ENCODE measurements at regions not wholly inside any gene's neighbourhood (a gene's known extent, or its start where the extent isn't known, plus 50 kb on each side); places are given as distances from the start of the nearest gene placed in this dataset.
"Not testable (repeated sequence)": the region's sequence is repeated elsewhere in the genome, so short reads cannot be mapped to it uniquely, and the experiment has no call there.

DNA sequence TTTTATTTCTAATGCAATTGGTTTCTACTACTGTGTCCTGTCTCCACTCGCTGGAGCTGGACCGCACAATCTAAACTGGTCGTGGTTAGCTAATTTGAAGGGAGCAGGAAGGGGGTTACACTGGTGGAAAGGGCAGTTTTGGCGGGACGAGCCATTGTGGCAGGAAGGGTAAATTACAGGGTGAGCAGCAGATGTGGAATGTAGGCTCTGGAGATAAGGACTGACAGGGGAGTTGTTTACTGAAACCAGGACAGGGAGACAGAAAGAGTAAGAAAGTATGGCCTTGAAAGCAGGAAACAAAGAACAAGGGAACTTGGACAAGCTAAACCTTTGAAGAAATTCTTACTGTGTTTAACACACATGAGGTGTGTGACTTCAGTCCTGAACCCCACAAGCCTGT is 147.8 kb downstream of the ATXN7L3B start:
- no peak for DNase-seq (ENCODE audit: low read depth, low spot score)

DNA sequence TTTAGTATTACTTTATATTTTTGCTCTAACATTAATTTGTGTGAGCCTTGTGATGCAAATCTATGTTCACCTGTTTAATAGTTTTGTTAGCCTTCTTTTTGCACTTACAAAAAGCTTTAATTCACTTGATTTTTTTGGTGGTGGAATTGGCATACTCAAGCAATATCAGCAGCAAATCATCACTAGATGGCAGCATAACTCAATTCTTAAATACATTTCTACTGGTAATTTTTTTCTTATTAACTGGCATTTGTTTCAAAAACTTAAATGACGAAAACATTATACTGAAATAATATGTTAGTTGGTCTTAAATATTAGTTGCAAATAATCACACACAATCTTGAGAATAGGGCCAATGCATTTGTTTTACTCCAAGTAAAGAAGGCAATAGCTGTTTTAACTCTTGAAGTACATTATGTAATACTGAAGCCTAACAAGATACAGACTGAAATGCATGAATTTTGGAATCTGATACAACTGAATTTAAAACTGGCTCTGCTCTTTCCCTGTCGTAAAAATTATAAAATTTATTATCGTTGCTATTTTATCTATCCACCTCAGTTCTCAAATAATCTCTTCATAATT is 151.5 kb downstream of the ATXN7L3B start:
- DNase-seq (ENCODE audit: low read depth, low spot score), result peak; percentile 40

DNA sequence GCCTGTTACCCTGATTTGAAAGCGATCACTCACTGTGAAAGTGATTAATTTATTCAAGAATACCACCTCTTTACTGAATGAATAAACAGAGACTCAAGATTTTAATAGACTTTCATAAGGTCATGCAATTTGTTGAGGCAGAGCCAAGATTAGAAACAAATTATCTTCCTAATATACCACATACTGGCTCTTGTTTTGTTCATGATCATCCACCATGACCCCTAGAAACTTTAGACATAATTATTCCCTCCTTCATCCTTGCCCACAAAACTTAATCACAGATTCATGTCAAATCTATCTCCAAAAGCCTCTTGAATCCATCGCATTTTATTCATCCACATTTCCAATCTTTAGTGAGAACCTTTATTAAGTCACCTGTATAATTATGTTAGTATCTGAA is 152.3 kb downstream of the ATXN7L3B start:
- no peak for DNase-seq (ENCODE audit: low read depth, low spot score)

DNA sequence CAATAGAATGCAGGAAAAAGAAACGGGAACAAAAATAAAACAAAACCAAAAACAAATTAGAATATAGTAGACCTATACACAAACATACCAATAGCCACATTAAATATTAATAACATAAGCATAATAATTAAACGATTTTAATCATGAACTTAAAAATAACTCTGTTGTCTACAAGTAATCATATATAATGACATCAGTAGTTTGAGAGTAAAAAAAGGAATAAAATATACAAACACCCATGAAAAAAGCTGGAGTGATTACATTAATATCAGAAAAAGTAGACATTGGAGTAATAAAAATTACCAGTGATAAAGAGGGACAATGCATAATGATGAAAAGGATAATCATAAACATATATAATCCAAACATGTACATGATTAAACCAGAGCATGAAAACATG is 181.8 kb downstream of the ATXN7L3B start:
- no peak for DNase-seq (ENCODE audit: low read depth, low spot score)

DNA sequence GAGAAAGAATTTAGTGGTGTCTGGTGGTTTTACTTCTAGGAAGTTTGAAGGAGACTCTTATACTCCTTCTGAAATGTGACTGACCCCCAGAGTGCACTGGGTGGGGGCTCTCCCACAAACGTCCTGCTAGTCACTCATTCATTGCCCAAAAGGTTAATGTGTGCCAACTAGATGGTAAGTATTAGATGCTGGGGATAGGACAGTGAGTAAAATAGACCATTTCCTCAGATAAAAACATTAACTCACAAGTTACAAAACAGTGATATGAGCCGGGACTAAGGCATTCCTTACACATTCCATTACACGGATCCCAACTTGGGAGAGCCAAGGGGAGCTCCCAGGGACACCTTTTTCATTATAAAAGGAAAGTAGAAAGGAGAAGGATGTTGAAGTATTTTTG is 185.1 kb downstream of the ATXN7L3B start:
- DNase-seq (ENCODE audit: low read depth, low spot score), result no peak

DNA sequence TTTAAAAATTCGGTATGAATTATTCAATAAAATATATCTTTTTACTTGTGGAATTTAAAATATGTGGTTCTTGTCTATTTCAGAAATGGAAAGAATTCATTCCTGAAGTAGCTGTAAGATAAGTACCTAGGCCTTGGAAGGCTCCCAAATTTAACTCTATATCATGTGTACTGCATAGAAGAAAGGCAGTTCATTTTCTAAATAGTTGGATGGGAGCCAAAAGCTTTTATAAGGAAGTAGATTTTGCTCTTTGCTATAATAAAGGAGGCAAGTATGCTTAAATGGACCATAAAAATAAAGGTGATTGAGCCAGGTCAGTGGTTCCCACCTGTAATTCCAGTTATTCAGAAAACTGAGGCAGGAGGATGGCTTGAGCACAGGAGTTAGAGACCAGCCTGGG is 187.5 kb downstream of the ATXN7L3B start:
- DNase-seq (ENCODE audit: low read depth, low spot score), result no peak

DNA sequence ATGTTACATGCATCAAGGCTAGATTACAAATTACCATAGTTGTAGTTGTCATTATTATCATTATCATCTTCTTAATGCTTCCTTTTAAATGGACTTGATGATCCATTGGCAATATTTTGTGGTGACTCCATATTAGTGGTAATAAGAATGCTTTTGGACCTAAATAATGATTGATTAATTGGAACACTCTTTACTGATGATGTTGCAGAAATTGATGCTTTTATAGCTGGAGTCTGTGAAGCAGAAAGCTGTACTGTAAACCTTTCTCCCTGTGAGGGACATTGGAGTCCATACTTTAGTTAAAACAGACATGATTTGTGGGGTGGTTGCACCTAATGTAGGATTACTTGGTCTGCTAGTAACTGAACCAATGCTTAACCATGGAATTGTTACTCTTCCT is 190.4 kb downstream of the ATXN7L3B start:
- no peak for DNase-seq (ENCODE audit: low read depth, low spot score)

DNA sequence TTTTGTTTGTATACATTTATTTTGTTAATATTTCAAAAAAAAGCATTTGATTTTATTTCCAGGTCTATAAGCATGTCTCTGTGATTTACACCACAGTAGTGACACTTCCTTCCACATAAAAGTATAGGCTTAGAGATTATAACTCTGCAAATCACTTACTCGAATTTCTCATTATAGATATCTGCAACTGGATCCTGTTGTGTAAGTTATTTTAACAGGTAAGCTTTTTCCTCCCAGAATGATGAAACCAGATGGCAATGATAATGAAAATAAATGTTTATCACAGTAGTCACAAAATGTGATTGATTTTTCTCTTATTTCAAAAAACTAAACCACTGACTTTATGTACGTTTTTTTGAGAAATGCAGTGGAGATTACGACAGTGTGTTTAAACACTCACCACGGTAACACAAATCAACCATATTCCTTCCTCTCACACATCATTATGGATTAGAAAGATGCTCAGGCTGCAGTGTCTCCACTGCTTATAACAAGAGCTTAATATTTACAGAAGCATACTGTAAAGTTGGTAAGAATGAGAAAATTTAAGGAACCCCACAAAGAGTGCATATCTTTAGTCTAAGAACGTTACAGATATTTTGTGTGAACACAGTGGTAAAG is 194.6 kb downstream of the ATXN7L3B start:
- no peak for DNase-seq (ENCODE audit: low read depth, low spot score)

DNA sequence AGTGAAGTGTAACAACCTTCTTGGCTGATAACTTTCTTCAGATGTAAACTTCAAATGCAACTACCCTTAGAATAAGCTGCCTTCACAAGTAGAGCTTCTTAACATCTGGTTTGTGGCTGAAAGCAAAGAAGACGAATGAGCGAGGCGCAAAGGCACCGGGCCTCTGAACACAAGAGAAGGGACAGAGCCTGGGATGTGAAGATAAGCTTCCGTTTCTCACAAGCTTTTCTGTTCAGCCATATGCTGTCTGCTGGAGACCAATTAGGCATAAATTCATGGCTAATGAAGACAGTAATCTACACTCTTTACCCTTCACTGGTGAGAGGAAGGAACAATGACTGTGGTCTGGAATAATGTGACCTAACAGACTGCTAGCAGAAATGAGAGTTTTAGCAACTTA is 195.2 kb downstream of the ATXN7L3B start:
- no peak for DNase-seq (ENCODE audit: low read depth, low spot score)

DNA sequence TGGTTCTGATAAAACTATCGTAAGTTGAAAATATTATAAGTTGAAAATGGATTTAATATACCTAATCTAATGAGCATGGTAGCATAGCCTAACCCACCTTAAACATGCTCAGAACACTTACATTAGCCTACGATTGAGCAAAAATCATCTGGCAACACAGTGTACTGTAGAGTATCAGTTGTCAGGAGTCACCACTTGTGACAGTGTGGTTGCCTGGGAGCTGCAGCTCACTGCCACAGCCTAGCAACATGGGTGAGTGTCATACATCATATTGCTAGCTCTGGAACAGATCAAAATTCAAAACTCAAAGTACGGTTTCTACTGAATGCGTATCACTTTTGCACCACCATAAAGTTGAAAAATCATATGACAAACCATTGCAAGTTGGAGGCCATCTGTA is 203.5 kb downstream of the ATXN7L3B start:
- no peak for DNase-seq (ENCODE audit: low read depth, low spot score)

DNA sequence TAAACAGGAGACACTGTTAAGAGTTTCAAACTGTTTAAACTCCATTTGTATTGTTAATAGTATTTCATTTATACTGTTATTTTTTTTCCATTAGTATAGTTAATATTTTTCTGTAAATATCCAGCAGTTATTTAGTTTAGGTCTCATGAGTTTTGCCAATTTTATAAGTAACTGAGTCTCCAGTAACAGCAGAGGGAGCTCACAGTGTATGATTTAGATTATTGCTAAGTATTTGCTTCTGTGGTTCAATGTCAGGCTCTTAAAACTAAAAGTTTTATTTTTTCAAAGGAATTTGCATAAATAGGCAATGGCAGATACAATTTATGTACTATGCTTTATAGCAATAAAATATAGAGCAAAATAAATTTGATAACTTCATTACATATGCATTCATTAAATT is 209.7 kb downstream of the ATXN7L3B start:
- DNase-seq (ENCODE audit: low read depth, low spot score), result peak; percentile 26

DNA sequence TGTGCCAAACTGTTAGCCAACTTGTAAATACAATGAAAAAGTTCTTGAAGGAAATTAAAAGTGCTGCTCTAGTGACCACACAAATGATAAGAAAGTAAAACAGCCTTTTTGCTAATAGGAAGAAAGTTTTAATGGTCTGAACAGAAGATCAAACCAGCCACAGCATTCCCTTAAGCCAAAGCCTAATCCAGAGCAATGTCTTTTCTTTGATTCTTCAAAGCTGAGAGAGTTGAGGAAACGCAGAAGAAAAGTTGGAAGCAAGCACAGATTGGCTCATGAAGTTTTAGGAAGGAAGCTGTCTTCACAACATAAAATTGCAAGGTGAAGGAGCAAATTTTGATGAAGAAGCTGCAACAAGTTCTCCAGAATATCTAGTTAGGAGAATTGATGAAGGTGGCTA is 213.8 kb downstream of the ATXN7L3B start:
- DNase-seq (ENCODE audit: low read depth, low spot score), result no peak

DNA sequence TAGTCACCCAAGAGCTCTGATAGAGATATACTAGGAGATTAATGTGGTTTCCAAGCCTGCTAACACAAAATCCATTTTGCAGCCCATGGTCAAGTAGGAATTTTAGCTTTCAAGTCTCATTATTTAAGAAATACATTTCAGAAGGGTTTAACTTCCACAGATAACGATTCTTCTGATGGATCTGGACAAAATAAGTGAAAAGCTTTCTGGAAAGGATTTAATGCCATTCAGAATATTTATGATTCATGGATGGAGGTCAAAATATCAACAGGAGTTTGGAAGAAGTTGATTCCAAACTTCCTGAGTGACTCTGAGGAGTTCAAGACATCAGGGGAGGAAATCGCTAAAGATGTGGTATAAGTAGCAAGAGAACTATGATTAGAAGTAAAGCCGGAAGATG is 214.6 kb downstream of the ATXN7L3B start:
- no peak for DNase-seq (ENCODE audit: low read depth, low spot score)

DNA sequence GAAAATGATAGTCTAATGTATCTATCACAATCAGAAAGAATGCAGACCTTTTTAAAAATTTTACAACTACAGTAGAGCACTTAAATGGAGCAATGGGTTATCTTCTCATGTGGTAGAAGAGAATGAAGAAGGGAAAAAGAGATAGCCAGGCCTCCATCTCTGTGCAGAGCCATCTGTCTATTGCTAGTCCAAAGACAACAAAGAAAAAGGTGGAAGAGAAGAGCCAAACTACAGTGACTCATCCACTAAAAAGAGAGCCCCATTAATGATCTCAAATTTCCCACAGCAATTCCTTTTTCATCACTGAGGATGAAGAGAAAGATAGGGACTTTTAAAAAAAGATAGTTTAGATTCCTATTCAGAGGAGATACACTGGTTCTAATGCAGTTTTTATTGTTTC is 232.9 kb downstream of the ATXN7L3B start:
- DNase-seq (ENCODE audit: low read depth, low spot score), result no peak

DNA sequence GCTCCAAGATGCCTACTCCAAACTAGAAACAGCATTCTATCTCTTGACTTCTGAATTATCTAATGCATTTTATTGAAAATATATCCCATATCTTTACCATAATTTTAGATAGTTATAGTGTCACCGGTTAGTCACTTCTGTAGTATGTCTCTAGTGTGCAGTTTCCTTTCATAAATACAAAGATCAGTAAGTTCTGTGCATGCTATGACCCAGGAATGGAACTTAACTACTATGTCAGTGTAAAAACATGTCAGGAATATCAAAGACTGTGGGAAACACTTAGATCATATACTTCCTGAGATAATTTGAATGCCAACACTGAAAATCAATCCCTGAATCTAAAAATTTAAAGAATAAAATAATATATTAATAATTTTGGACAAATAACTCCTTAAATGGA is 237.6 kb downstream of the ATXN7L3B start:
- DNase-seq (ENCODE audit: low read depth, low spot score), result no peak

DNA sequence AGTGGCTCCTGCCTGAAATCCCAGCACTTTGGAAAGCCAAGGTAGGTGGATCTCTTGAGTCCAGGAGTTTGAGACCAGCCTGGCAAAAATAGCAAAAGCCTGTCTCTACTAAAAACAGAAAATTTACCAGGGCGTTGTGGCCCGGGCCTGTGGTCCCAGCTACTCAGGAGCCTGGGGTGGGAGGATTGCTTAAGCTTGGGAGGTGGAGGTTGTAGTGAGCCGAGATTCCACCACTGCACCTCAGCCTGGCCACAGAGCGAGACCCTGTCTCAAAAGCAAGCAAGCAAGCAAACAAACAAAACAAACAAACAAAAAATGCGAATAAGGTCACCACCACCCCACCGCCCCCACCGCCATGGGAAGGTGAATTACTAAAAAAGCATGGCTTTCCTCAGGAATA is 238.7 kb downstream of the ATXN7L3B start:
- DNase-seq (ENCODE audit: low read depth, low spot score), result no peak

DNA sequence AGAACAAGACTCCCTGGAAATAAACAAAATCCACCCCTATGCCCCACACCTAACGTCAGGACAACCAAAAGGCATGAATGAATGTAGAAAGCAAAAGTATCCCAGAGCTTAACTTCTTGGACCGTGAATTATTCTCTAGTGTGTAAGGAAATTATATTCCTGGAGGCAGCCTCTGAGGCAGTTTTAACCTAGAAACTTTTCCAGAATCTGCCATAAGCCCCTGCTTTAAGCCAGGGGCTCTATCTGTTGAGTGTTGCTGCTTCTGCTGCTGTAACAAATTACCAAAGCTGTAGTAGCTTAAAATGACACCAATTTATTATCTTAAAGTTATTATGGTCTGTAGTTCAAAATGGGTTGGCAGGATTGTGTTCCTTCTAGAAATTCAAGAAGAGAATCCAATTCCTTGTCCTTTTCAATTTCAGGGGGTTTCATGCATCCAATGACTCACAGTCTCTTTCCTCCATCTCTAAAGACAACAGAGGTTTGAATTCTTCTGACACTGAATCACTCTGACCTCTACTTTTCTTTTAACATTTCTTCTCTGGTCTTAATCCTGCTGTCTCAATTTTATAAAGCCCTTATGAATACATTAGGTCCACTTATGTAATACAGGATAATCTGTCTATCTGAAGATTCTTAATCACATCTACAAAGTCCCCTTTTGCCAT is 242.7 kb downstream of the ATXN7L3B start:
- peak; percentile 35 for DNase-seq (ENCODE audit: low read depth, low spot score)

DNA sequence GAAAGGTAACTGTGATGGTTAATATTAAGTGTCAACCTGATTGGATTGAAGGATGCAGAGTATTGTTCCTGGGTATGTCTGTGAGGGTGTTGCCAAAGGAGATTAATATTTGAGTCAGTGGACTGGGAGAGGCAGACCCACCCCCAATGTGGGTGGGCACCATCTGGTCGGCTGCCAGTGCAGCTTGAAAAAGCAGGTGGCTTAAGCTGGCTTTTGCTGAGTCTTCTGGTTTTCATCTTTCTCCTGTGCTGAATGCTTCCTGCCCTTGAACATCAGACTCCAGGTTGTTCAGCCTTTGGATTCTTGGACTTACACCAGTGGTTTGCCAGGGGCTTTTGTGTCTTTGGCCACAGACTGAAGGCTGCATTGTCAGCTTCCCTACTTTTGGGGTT is 243.2 kb downstream of the ATXN7L3B start:
- DNase-seq (ENCODE audit: low read depth, low spot score), result not testable (repeated sequence)

DNA sequence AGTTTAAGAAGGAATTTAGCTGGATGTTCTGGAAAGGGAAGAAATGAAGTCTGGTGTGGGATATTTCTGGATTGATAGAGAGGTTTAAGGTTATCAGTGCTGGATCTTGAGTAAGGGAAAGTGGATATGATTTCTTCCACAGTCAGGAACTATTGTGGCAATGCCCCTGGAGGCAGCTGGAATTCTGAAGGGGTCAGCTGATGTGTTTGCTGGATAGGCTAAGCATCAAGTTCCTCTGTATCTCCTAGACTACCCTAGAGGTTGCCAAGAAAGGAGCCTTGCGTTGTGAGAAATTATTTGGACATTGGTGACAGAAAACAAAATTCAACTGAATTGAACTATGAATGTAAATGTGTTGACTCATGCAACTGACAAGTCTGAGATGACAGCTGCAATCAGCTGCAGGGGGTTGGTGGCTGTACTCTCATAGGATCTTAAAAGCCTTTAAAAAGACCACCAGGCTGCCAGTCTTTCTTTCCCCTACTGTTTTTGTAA is 244.4 kb downstream of the ATXN7L3B start:
- DNase-seq (ENCODE audit: low read depth, low spot score), result no peak

DNA sequence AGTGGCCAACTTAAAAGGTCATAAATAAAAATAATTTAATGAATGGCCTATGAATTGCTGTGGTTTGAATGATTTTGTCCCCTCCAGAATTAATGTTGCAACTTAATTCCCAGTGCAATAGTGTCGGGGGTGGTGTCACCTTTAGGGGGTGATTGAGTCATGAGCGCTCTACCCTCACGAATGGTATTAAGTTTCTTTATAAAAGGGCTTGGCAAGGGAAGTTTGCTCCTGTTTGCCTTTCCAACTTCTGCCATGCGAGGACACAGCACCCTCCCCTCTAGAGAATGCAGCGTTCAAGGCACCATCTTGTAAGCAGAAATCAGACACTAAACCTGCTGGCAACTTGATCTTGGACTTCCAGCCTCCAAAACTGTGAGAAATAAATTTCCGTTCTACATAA is 253.3 kb downstream of the ATXN7L3B start:
- no peak for DNase-seq (ENCODE audit: low read depth, low spot score)

DNA sequence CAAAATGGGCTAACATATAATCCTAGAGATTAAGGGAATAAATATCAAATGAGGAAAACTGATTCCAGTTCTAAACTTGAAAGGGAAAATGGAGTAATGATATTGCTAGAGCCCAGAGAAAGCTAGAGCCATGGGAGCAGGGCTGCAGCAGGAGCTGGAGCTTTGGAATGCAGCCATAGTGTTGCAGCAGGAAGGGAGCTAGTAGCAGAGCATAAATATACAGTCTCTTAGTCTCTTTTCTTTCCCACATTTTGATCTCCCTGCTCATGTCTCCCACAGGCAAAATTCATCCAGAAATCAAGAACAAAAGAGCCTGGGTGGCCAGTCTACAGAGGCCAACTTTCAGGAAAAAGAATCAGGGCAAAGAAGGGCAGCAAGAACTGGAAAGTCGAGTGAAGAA is 253.7 kb downstream of the ATXN7L3B start:
- DNase-seq (ENCODE audit: low read depth, low spot score), result no peak

DNA sequence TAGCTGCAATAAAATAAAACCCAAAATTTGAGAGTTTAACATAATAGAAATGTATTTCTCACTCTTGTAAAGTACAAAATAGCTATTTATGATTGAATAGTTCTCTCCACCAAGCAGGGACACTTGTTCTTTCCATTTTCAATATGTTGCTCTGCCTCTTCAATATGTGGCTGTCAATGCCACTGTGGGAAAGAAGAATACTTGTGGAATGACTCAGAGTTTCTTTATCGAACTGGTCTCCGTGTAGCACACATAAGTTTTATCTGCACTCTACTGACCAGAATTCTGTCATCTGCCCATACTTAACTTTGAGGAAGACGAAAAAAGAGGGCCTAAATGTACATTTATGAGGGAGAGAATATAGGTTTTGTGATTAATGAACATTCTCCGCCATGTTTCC is 256.9 kb downstream of the ATXN7L3B start:
- DNase-seq (ENCODE audit: low read depth, low spot score), result no peak

DNA sequence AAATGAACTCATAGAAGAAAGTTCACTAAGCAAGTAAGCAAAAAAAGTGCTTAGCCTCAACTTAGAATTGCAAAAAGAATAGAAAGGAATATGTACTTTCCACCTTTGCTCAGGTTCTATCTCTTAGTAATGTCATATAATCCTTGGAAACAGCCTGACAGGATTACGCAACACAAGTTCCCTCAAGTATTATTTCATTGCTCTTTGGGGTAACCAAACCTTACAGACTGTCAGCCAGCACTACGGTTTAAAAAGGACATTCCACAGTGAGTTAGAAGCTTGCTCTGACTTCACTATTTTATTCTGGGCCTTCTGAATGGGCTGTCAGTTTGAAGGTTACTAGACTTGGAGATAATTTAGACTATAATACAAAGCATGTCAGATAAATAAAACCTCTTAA is 264.0 kb downstream of the ATXN7L3B start:
- DNase-seq (ENCODE audit: low read depth, low spot score), result no peak

Data from smooth muscle cell of the brain vasculature (primary cell).